Esophagus squamous epithelium (tissue), 5 donors: ENCODE measurements at regions not wholly inside any gene's neighbourhood (a gene's known extent, or its start where the extent isn't known, plus 50 kb on each side); places are given as distances from the start of the nearest gene placed in this dataset.

ENCODE experiments used
- DNase-seq: peaks from one replicate; lab custom pipeline; 2025; lab: John Stamatoyannopoulos, UW
- H3K27ac ChIP-seq, 4 donors: fragments of 200-600 bp; sonication (generic); one replicate each; pipeline ENCODE4 v1.5.1; 2016 to 2019; ENCODE audit warnings: mild to moderate bottlenecking in 1 of 4
- H3K27me3 ChIP-seq, 4 donors: fragments of 200-600 bp; sonication (generic); 1 replicate in 3 of 4; 2 replicates in 1 of 4; pipeline versions ENCODE4 v1.5.1 to v1.6.0; 2017 to 2021; ENCODE audit warnings: antibody characterized with exemption in 1 of 4
- H3K36me3 ChIP-seq, 3 donors: fragments of 200-600 bp; sonication (generic); one replicate each; pipeline ENCODE4 v1.5.1; 2016 to 2019
- H3K4me1 ChIP-seq, 3 donors: fragments of 200-600 bp; sonication (generic); one replicate each; pipeline ENCODE4 v1.5.1; 2017 to 2019
- H3K4me3 ChIP-seq, 4 donors: fragments of 200-600 bp; sonication (generic); 1 replicate in 3 of 4; 2 replicates in 1 of 4; pipeline ENCODE4 v1.5.1; 2016 to 2019; ENCODE audit warnings: mild to moderate bottlenecking in 2 of 4, moderate library complexity in 1 of 4
- H3K9me3 ChIP-seq, 3 donors: fragments of 200-600 bp; sonication (generic); one replicate each; pipeline ENCODE4 v1.5.1; 2016 to 2019
- POLR2A ChIP-seq, 4 donors: fragments of 450-650 bp; IDR thresholded peaks; one replicate each; pipeline ENCODE4 v1.6.1; 2017; ENCODE audit warnings: antibody characterized with exemption in 4 of 4, mild to moderate bottlenecking in 4 of 4, moderate library complexity in 3 of 4
- WGBS, 2 donors: methylation state at CpG; one replicate each; pipeline ENCODE4 v1.1.5; 2018; 5-methylcytosine and 5-hydroxymethylcytosine counted together
- intact Hi-C: fragments of 100-400 bp; cut with DNase I; formaldehyde crosslinking; loops from one replicate; pipeline ENCODE4 v1.15.0; 2022
- TF ChIP-seq, protein P1 (sequence below), 6 experiments: fragments of 450-650 bp in 4 of 6; fragments of 200-600 bp in 2 of 6; sonication (generic) in 2 of 6; IDR thresholded peaks; one replicate each; pipeline ENCODE4 v1.5.1; 2016 to 2019; ENCODE audit warnings: antibody characterized with exemption in 6 of 6, mild to moderate bottlenecking in 4 of 6, moderate library complexity in 4 of 6
- donor health status: DM: yes; HTN: yes; CAD: no.

DNA sequence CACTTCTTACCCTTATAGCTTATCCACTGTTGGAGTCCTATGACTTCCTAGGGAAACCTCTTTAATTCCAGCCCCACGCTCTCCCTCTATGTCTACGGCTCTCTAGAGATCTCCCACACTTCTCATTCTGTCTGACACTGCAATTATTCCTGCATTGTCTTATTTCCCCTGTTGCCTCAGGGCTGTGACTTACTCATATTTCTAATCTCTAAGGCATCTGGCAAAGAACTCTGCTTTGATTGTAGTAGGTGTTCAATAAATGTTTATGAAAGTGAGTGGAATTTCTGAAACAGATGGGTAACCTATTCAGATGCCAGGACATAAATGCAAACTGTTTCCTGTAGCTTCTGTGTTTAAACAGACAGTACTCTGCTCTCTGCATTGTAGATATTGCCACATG, 102.4 kb upstream of the SERTM1 start:
- intact Hi-C loops: no loop called here
- Histone ChIP-seq H3K4me3 (no peak overlapping the region), H3K4me1 (no peaks in the 10 kb centered on the region), H3K36me3 (no peaks in the 10 kb centered on the region), H3K27ac (no peak overlapping the region), H3K27me3 (no peaks in the 10 kb centered on the region), H3K9me3 (no peaks in the 10 kb centered on the region)
- DNase-seq: no peak
- no peak for TF ChIP-seq POLR2A (IDR thresholded peaks at IDR 0.05)
- TF ChIP-seq, protein P1, sequence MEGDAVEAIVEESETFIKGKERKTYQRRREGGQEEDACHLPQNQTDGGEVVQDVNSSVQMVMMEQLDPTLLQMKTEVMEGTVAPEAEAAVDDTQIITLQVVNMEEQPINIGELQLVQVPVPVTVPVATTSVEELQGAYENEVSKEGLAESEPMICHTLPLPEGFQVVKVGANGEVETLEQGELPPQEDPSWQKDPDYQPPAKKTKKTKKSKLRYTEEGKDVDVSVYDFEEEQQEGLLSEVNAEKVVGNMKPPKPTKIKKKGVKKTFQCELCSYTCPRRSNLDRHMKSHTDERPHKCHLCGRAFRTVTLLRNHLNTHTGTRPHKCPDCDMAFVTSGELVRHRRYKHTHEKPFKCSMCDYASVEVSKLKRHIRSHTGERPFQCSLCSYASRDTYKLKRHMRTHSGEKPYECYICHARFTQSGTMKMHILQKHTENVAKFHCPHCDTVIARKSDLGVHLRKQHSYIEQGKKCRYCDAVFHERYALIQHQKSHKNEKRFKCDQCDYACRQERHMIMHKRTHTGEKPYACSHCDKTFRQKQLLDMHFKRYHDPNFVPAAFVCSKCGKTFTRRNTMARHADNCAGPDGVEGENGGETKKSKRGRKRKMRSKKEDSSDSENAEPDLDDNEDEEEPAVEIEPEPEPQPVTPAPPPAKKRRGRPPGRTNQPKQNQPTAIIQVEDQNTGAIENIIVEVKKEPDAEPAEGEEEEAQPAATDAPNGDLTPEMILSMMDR (IDR thresholded peaks at IDR 0.05): no peak
- WGBS, 2 donors: 13 to 36% methylated on average over 2 of the region's 2 CpGs

DNA sequence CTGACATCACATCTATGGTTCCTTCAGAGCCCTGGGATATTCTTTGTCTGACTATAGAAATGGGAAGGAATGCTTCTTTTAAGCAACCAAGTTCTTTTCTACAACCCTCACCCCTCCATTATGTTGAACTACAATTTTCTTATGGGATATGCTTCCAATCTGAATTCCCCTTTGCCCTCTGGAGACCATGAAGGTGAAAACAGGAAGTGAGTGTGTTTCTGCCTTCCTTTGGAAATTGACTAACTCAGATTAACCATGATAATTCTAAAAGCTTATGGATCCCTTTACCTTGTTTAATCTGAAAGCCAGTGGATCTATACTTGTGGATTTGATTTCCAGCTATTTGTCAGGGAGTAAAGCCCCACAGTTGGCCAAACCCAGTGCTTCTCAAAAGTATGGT, 90.8 kb upstream of the SERTM1 start:
- no peak for DNase-seq
- no peaks in the 10 kb centered on the region for H3K4me1 ChIP-seq
- TF ChIP-seq, protein P1 (IDR thresholded peaks at IDR 0.05): no peak
- TF ChIP-seq POLR2A (IDR thresholded peaks at IDR 0.05): no peak
- intact Hi-C loops: no loop called here
- H3K27ac ChIP-seq: no peak overlapping the region
- H3K9me3 ChIP-seq: no peaks in the 10 kb centered on the region
- no peak overlapping the region for H3K4me3 ChIP-seq
- H3K36me3 ChIP-seq: no peaks in the 10 kb centered on the region
- peaks cover 0 to 5% (median 0%) of the 10 kb centered on the region in 4 donors for H3K27me3 ChIP-seq

GRCh38 chr13:36599641-36600040, 74.2 kb upstream of the SERTM1 start:
- intact Hi-C loops: no loop called here
- no peak for TF ChIP-seq POLR2A (IDR thresholded peaks at IDR 0.05)
- TF ChIP-seq, protein P1 (IDR thresholded peaks at IDR 0.05): no peak
- WGBS, 2 donors: 51 to 54% methylated on average over 3 of the region's 3 CpGs

DNA sequence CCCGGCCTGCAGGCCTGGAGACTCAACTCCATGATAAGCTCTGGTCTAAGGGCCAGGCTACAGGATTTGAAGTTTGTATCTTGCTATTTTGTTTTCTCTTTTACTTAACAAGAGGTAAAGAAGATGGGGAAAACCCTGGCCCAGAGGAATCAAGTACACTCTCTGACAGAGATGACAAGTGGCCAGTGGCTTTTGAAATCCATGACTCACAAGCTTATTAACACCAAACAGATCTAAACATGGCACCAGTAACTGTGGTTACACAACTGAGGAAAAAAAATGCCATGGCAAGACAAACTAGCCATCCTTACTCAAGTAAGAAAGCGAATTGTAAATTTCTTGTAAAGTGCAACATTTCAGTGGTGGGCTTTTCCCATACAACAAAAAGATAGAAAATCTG, 72.6 kb upstream of the SERTM1 start:
- H3K27ac ChIP-seq: no peak overlapping the region
- no peaks in the 10 kb centered on the region for H3K4me1 ChIP-seq
- no peaks in the 10 kb centered on the region for H3K27me3 ChIP-seq
- H3K36me3 ChIP-seq: no peaks in the 10 kb centered on the region
- intact Hi-C loops: no loop called here
- TF ChIP-seq, protein P1 (IDR thresholded peaks at IDR 0.05): no peak
- TF ChIP-seq POLR2A (IDR thresholded peaks at IDR 0.05): no peak
- H3K9me3 ChIP-seq: no peaks in the 10 kb centered on the region
- WGBS, 2 donors: 70 to 74% methylated on average over 2 of the region's 2 CpGs
- no peak overlapping the region for H3K4me3 ChIP-seq
- no peak for DNase-seq

More at GRCh38 chr13:36599641-36600040, 74.2 kb upstream of the SERTM1 start:
- H3K4me1 ChIP-seq: no peaks in the 10 kb centered on the region
- no peaks in the 10 kb centered on the region for H3K9me3 ChIP-seq
- H3K4me3 ChIP-seq: no peak overlapping the region
- H3K27ac ChIP-seq: no peak overlapping the region
- no peaks in the 10 kb centered on the region for H3K27me3 ChIP-seq
- DNase-seq: no peak
- no peaks in the 10 kb centered on the region for H3K36me3 ChIP-seq

DNA sequence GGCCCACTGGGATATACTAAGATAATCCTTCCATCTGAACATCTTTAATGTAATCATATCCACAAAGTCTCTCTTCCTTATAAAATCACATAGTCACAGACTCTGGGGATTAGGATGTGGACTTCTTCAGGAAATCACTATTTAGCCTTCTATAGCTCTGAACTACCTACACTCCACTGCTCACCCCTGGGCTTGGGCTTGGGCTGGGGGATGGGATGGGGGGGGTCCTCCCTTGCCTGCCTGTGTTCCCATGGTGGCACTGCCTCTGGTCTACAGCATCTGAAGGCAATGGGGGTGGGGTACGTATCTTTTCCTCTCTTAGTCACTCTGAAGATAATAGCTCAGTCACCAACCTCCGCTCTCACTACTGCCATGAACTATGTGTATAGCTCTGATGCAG, 67.8 kb upstream of the SERTM1 start:
- Histone ChIP-seq H3K4me1 (no peaks in the 10 kb centered on the region), H3K27ac (no peak overlapping the region), H3K4me3 (no peak overlapping the region), H3K27me3 (no peaks in the 10 kb centered on the region), H3K9me3 (no peaks in the 10 kb centered on the region), H3K36me3 (no peaks in the 10 kb centered on the region)
- 100% methylated on average over 2 of the region's 2 CpGs for WGBS, 2 donors
- intact Hi-C loops: no loop called here
- DNase-seq: no peak
- no peak for TF ChIP-seq POLR2A (IDR thresholded peaks at IDR 0.05)
- TF ChIP-seq, protein P1 (IDR thresholded peaks at IDR 0.05): no peak
